LNCAP (cell line): ENCODE measurements at regions not wholly inside any gene's neighbourhood (a gene's known extent, or its start where the extent isn't known, plus 50 kb on each side); places are given as distances from the start of the nearest gene placed in this dataset.

Experiments
- CTCF ChIP-seq: fragments of 450-650 bp; IDR thresholded peaks from 2 replicates; pipeline ENCODE4 v1.5.1; 2017; ENCODE audit warnings: mild to moderate bottlenecking

DNA sequence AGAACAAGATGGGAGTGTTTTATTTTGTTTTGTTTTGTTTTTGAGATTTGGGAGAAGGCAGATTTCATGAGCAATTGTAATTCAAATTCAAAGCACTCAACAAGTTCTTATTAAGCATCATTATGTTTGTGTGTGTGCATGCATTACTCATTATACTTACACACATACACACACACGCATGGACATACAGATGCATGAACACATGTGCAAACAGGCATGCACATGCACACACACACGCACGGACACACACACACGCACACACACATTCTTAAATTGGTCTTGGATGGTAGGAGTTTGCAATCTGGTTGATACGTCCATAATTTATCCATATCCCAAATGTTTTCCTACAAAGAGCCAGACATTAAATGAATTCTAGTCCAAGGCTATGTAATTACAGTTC, 702.8 kb downstream of the INHBA start:
- no peak for TF ChIP-seq CTCF

DNA sequence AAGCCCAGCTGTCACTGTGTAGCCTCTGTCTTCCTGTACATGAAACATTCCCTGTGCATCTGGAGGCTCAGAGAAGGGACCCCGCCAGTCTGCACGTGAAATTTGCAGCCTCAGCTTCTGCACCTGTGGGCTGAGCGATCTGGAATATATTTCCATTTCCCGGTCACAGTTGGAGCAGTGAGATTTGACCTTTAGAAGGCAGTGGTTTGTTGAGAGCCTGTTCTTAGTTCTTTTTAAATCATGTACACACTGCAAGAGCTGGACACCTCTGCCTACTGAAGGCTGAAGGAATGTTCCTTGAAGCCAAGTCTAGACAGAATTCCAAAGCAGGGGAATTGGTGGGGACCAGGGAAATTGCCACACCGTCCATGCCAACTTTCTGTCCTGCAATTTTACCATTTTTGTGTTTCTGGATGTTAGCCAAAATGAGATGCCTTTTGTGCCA, 706.6 kb downstream of the INHBA start:
- no peak for TF ChIP-seq CTCF

DNA sequence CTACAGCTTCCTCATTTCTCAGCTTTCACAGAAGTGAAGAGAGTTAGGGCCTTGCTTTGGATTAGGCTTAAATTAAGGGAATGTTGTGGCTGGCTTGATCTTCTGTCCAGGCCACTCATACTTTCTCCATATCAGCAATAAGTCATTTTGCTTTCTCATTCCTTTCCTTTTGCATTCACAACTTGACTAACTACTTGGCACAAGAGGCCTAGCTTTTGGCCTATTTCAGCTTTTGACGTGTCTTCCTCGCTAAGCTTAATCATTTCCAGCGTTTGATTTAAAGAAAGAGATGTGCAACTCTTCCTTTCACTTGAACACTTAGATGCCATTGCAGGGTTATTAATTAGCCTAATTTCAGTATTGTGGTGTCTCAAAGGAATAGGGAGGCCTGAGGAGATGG, 712.0 kb downstream of the INHBA start:
- TF ChIP-seq CTCF, result no peak

GRCh38 chr7:40987571-40987970, 715.3 kb downstream of the INHBA start:
- no peak for TF ChIP-seq CTCF

GRCh38 chr7:40986351-40986873, 716.5 kb downstream of the INHBA start:
- no peak for TF ChIP-seq CTCF

DNA sequence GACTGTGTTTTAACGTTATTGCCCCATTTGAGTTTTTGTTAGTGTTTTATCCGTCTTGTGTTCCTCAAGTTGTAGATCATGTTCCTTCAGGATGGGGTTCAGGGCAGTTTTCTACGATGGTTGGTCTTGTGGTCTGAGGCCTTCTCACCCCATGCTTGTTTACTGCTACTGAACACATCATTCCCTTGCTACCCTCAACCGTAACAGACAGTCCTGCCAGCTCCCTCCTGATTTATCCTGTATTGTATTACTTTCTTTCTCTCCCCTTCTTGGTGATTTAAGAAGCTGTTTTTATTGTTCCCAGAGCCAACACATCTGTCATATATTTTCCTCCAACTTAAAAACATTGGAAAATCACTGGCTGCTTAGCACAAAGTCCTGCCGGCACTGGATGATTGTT, 719.8 kb downstream of the INHBA start:
- TF ChIP-seq CTCF, result no peak

DNA sequence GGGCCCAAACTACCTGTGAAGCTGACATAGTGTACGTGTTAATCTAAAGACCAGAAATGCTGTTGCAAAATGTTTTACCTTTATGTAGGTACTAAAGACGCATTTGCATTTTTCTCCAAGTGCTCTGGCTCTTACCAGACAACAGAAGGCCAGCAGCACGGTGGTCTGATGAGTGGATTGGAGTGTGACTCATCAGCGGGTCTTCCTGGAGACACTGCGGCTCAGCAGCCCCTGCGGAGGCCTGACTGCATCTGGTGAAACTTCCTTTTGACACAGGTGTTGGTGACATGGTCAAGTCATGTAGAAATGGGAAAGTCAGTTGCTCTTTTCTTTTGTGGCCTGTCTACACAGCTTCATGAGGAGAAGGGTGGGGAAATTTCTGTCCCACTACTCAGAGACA, 723.6 kb downstream of the INHBA start:
- no peak for TF ChIP-seq CTCF

DNA sequence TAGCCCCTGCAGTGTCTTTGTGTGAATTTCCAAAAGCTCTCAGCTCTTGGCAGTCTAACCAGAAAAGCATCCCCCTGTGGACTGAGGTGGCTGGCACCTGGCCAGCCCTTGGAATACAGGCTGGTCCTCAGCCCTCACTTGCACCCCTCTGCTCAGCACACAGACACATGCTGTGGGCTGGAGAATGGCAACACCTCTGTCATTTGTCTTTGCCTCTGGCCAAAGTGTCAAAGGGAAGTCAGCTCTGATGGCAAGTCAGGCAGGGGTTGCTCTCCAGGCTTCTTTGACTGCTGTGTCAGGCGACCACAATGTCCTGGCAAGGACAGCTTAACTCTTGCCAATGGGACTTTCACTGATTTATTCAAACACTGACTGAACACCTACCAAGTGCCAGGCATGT, 724.8 kb downstream of the INHBA start:
- no peak for TF ChIP-seq CTCF
